ENCODE measurements at regions not wholly inside any gene's neighbourhood (a gene's known extent, or its start where the extent isn't known, plus 50 kb on each side); places are given as distances from the start of the nearest gene placed in this dataset.

DNA sequence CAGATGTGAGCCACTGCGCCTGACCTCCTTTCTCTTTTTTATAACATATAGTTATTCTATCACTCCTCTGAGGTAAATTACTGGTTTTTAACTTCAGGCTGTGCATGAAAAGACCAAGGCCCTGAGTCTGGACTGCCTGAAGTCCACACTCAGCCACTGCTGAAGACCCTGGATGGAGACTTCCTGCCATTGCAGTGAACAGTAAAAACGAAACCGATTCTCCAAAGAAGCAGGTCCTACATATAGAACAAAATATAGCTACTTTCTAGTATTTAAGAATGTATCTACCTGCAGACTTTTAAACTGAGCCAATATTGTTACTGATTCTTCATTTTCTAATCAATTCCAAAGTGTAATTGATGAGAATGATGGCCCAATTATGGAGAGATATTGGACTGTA, 232.8 kb downstream of the CHRM3 start:
- POLR2A ChIA-PET: no interaction called here
- CTCF ChIA-PET: interaction anchor here (1.5 to 2.1 kb wide), 2 partner anchors 186 to 279 kb away, joined by 3 to 5 read pairs; no protein-coding TSS in a partner anchor
- Mint-ChIP-seq H3K27me3 (no peaks in the 10 kb centered on the region), H3K9me3 (peaks cover 5% of the 10 kb centered on the region), H3K4me1 (ENCODE audit: low read depth) (no peaks in the 10 kb centered on the region), H3K27ac (no peak overlapping the region), H3K4me3 (no peak overlapping the region), H3K36me3 (ENCODE audit: low read depth) (no peaks in the 10 kb centered on the region)
- DNase-seq: no peak
- TF ChIP-seq, protein P1, sequence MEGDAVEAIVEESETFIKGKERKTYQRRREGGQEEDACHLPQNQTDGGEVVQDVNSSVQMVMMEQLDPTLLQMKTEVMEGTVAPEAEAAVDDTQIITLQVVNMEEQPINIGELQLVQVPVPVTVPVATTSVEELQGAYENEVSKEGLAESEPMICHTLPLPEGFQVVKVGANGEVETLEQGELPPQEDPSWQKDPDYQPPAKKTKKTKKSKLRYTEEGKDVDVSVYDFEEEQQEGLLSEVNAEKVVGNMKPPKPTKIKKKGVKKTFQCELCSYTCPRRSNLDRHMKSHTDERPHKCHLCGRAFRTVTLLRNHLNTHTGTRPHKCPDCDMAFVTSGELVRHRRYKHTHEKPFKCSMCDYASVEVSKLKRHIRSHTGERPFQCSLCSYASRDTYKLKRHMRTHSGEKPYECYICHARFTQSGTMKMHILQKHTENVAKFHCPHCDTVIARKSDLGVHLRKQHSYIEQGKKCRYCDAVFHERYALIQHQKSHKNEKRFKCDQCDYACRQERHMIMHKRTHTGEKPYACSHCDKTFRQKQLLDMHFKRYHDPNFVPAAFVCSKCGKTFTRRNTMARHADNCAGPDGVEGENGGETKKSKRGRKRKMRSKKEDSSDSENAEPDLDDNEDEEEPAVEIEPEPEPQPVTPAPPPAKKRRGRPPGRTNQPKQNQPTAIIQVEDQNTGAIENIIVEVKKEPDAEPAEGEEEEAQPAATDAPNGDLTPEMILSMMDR (IDR thresholded peaks at IDR 0.05): no peak
- no peak for ATAC-seq
- intact Hi-C loops (cut with micrococcal nuclease): no loop called here

GRCh38 chr1:239630767-239631166, 244.4 kb downstream of the CHRM3 start:
- CTCF ChIA-PET: no interaction called here
- no peak overlapping the region for H3K4me3 Mint-ChIP-seq
- intact Hi-C loops (cut with micrococcal nuclease): no loop called here
- no peaks in the 10 kb centered on the region for H3K36me3 Mint-ChIP-seq (ENCODE audit: low read depth)
- POLR2A ChIA-PET: no interaction called here
- no peak overlapping the region for H3K27ac Mint-ChIP-seq
- H3K27me3 Mint-ChIP-seq: no peaks in the 10 kb centered on the region
- DNase-seq (no peak), ATAC-seq (no peak)
- TF ChIP-seq, protein P1 (IDR thresholded peaks at IDR 0.05): no peak
- H3K9me3 Mint-ChIP-seq: no peaks in the 10 kb centered on the region
- no peaks in the 10 kb centered on the region for H3K4me1 Mint-ChIP-seq (ENCODE audit: low read depth)

DNA sequence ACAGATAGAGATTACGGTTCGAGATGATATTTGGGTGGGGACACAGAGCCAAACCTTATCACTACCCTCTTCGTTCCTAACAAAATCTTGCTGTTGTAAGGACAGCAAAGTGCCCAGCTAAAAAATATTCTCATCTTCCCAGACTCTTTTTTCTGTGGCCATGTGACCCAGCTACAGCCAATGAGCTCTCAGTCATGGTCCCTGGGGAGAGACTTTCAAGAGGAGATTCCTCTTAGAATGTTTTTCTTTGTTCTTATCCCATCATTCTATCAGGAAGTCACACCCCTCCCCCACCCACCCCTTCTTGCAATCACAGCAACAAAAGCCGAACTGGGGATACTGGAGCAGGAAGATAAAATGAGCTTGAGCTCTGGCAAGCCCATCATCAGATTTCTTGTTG, 247.1 kb downstream of the CHRM3 start:
- Mint-ChIP-seq H3K9me3 (no peaks in the 10 kb centered on the region), H3K27ac (no peak overlapping the region), H3K4me1 (ENCODE audit: low read depth) (no peaks in the 10 kb centered on the region), H3K27me3 (no peaks in the 10 kb centered on the region), H3K36me3 (ENCODE audit: low read depth) (no peaks in the 10 kb centered on the region), H3K4me3 (no peak overlapping the region)
- DNase-seq: no peak
- TF ChIP-seq, protein P1 (IDR thresholded peaks at IDR 0.05): no peak
- ChIA-PET CTCF (no interaction called here), POLR2A (no interaction called here)
- intact Hi-C loops (cut with micrococcal nuclease): no loop called here
- no peak for ATAC-seq

- ATAC-seq (no peak), DNase-seq (no peak)
- no peaks in the 10 kb centered on the region for H3K36me3 Mint-ChIP-seq (ENCODE audit: low read depth)
- intact Hi-C loops (cut with micrococcal nuclease): no loop called here
- no peaks in the 10 kb centered on the region for H3K9me3 Mint-ChIP-seq
- no peaks in the 10 kb centered on the region for H3K4me1 Mint-ChIP-seq (ENCODE audit: low read depth)
- no peaks in the 10 kb centered on the region for H3K27me3 Mint-ChIP-seq
- no peak overlapping the region for H3K27ac Mint-ChIP-seq
- CTCF ChIA-PET: no interaction called here
- POLR2A ChIA-PET: no interaction called here
- TF ChIP-seq, protein P1 (IDR thresholded peaks at IDR 0.05): no peak
- no peak overlapping the region for H3K4me3 Mint-ChIP-seq
Observed at GRCh38 chr1:239635276-239635675, 248.9 kb downstream of the CHRM3 start.

GRCh38 chr1:239636347-239636746, 250.0 kb downstream of the CHRM3 start:
- Mint-ChIP-seq H3K27ac (no peak overlapping the region), H3K36me3 (ENCODE audit: low read depth) (no peaks in the 10 kb centered on the region), H3K9me3 (no peaks in the 10 kb centered on the region), H3K27me3 (no peaks in the 10 kb centered on the region), H3K4me1 (ENCODE audit: low read depth) (no peaks in the 10 kb centered on the region), H3K4me3 (no peak overlapping the region)
- no peak for ATAC-seq
- no peak for DNase-seq
- ChIA-PET CTCF (no interaction called here), POLR2A (no interaction called here)
- intact Hi-C loops (cut with micrococcal nuclease): no loop called here
- TF ChIP-seq, protein P1 (IDR thresholded peaks at IDR 0.05): no peak

Measured in activated CD8-positive, alpha-beta T cell treated with anti-CD3 and anti-CD28 coated beads for 36 hours (primary cell).